HG02884 (cell line): ENCODE measurements at regions not wholly inside any gene's neighbourhood (a gene's known extent, or its start where the extent isn't known, plus 50 kb on each side); places are given as distances from the start of the nearest gene placed in this dataset.
"Not testable (repeated sequence)": the region's sequence is repeated elsewhere in the genome, so short reads cannot be mapped to it uniquely, and the experiment has no call there.

Experiments
- ATAC-seq: cut with Tn5 transposase; IDR thresholded peaks from one replicate; pipeline ENCODE4 v1.9.1; 2021; ENCODE audit warnings: mild to moderate bottlenecking, moderate library complexity; ENCODE audit not compliant: unreplicated experiment

- no peak for ATAC-seq
These were observed 59.2 kb upstream of the FAM241A start for GRCh38 chr4:112086036-112086434.

DNA sequence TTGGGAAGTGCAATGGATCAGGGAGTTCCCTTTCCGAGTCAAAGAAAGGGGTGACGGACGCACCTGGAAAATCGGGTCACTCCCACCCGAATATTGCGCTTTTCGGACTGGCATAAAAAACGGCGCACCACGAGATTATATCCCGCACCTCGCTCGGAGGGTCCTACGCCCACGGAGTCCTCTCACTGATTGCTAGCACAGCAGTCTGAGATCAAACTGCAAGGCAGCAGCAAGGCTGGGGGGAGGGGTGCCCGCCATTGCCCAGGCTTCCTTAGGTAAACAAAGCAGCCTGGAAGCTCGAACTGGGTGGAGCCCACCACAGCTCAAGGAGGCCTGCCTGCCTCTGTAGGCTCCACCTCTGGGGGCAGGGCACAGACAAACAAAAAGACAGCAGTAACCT is 58.6 kb upstream of the FAM241A start:
- not testable (repeated sequence) for ATAC-seq

GRCh38 chr4:112092330-112092729 is 52.9 kb upstream of the FAM241A start:
- not testable (repeated sequence) for ATAC-seq

GRCh38 chr4:112093636-112094202 is 51.5 kb upstream of the FAM241A start:
- peak; percentile 87 for ATAC-seq

DNA sequence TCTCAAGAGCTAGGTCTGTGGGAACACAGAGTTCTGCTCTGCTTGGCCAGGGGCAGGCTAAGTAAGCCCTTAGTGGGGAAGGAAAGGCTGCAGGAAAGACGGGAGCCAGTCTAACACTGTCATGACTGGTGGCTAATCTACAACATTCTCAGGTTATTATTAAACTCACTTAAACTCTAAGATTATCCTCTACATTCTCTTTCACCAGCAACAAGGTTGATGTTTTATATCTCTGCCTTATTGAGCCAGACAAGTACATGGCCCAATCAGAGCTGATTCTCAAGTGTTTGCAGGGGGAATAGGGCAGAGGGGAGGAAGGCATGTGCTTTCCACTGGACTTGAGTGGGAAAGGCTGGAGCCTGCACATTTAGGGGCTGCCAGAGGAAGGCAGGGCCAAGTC is 50.9 kb upstream of the FAM241A start:
- no peak for ATAC-seq
